HCT116 (cell line): ENCODE measurements at regions not wholly inside any gene's neighbourhood (a gene's known extent, or its start where the extent isn't known, plus 50 kb on each side); places are given as distances from the start of the nearest gene placed in this dataset.

Source experiments
- ATF3 ChIP-seq: IDR thresholded peaks from 2 replicates; pipeline ENCODE4 v1.6.1; 2012
- CTCF ChIP-seq, 3 experiments: fragments of 200-600 bp in 1 of 3; sonication (generic) in 1 of 3; IDR thresholded peaks in 2 of 3; conservative IDR thresholded peaks in 1 of 3; 2 replicates each; pipeline ENCODE4 v1.5.1; 2012 to 2017; ENCODE audit warnings: low read depth in 2 of 3, low read length in 2 of 3, antibody characterized with exemption in 1 of 3, borderline replicate concordance in 1 of 3, control low read depth in 1 of 3, mild to moderate bottlenecking in 1 of 3, mixed read lengths in 1 of 3, mixed run types in 1 of 3, moderate library complexity in 1 of 3; ENCODE audit not compliant: insufficient read depth in 1 of 3
- POLR2A ChIP-seq: IDR thresholded peaks from 2 replicates; pipeline ENCODE4 v1.7.0; 2011; ENCODE audit warnings: borderline replicate concordance; ENCODE audit not compliant: insufficient read depth, insufficient read length; ENCODE audit errors: extremely low read depth
- REST ChIP-seq: IDR thresholded peaks from 2 replicates; pipeline ENCODE4 v1.6.1; 2012; ENCODE audit warnings: low read depth
- TCF7L2 ChIP-seq: IDR thresholded peaks from 2 replicates; pipeline ENCODE4 v1.7.0; 2011; ENCODE audit warnings: borderline replicate concordance, inconsistent platforms; ENCODE audit not compliant: insufficient read depth, insufficient read length; ENCODE audit errors: extremely low read depth

- TF ChIP-seq TCF7L2, result no peak
- TF ChIP-seq ATF3, result no peak
- TF ChIP-seq CTCF (IDR thresholded peaks at IDR 0.05 in 2 of 3, conservative IDR thresholded peaks at IDR 0.05 in 1 of 3; ENCODE audit: borderline replicate concordance in 1 of 3, insufficient read depth in 1 of 3, low read depth in 2 of 3, low read length in 2 of 3), result no peak
- no peak for TF ChIP-seq REST
- TF ChIP-seq POLR2A, result no peak
Measured at GRCh38 chr1:229124520-229125124, 146.3 kb upstream of the RAB4A start.
